ENCODE measurements at regions not wholly inside any gene's neighbourhood (a gene's known extent, or its start where the extent isn't known, plus 50 kb on each side); places are given as distances from the start of the nearest gene placed in this dataset.
"Not testable (repeated sequence)": the region's sequence is repeated elsewhere in the genome, so short reads cannot be mapped to it uniquely, and the experiment has no call there.

DNA sequence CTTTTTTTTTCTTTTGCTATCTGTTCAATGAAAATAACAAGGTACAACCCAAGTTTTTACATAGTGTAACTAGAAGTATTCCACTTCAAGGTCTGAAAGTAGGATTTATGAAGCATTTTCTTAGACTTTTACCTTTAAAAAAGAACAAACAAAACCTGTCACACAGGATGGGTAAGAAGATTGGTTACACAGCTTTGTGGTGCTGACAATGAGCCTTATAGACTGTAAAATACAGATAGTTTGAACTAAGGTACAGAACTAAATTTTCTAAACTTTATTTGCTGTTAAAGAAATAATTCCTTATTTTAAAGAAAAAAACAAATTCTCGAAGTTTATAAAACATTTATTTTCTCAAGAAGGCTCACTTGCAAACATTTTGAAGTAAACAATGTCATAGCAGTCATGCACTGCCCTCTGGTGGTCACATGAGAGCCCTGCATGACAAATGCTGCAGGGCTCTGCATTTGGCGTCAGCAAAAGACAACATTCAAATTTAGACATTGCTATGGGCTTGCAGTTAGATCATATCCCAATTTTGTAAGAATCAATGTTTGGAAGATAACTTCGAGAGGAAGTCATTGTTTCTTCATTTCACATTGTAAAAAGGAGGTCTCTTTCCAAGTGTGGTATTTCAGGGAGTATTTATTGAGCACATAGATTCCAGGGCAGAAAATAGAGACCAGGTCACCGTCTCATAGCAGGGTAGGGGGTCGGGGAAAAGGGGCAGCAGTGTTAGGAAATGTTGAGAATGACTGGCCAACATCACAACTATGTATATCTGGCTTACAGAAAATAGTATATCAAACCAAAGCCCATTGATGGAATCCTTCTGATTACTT lies 115.3 kb upstream of the FMN2 start:
- TF ChIP-seq CTCF (IDR thresholded peaks at IDR 0.05; ENCODE audit: low read depth, low read length): peak; percentile 99
- peak; percentile 23 for DNase-seq (ENCODE audit: extremely low read depth, low read depth)

DNA sequence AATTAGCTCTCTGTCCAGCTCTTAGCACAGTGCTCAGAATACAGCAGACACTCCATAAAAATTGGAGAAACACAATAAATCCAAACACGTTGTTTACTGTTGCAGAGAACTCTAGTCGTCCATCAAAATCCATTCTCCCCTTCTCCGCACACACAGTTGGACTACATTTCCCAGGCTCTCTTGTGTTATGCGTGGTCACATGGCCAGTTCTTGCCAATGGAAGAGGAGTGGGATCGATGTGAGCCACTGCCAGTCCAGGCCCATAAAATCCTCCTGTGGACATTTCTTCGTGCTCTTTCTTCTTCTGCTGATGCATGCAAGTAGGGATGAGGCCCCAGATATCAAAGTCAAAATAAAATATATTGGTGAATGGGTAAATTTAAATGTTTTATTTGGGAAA lies 114.3 kb upstream of the FMN2 start:
- TF ChIP-seq CTCF (IDR thresholded peaks at IDR 0.05; ENCODE audit: low read depth, low read length): no peak
- DNase-seq (ENCODE audit: extremely low read depth, low read depth): no peak

DNA sequence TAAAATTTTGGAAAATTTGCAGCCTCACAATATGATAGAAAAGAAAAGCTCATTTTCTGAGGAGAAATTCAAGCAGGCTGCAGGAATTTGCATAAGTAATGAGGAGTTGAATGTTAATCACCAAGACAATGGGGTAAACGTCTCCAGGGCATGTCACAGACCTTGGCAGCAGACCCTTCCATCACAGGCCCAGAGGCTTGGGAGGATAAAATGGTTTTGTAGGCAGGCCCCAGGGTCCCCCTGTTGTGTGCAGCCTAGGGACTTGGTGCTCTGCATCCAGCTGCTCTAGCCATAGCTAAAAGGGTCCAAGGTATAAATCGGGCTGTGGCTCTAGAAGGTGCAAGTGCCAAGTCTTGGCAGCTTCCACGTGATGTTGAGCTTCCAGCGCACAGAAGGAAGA lies 112.2 kb upstream of the FMN2 start:
- TF ChIP-seq CTCF (IDR thresholded peaks at IDR 0.05; ENCODE audit: low read depth, low read length): no peak
- DNase-seq (ENCODE audit: extremely low read depth, low read depth): no peak

- no peak for DNase-seq (ENCODE audit: extremely low read depth, low read depth)
- TF ChIP-seq CTCF (IDR thresholded peaks at IDR 0.05; ENCODE audit: low read depth, low read length): no peak
Measured at GRCh38 chr1:239982762-239983161, 108.9 kb upstream of the FMN2 start.

GRCh38 chr1:239985044-239985443 lies 106.6 kb upstream of the FMN2 start:
- TF ChIP-seq CTCF (IDR thresholded peaks at IDR 0.05; ENCODE audit: low read depth, low read length): no peak
- DNase-seq (ENCODE audit: extremely low read depth, low read depth): no peak

GRCh38 chr1:239987103-239987745 lies 104.5 kb upstream of the FMN2 start:
- DNase-seq (ENCODE audit: extremely low read depth, low read depth): peak; percentile 25
- peak; percentile 75 for TF ChIP-seq CTCF (IDR thresholded peaks at IDR 0.05; ENCODE audit: low read depth, low read length)

- no peak for DNase-seq (ENCODE audit: extremely low read depth, low read depth)
- TF ChIP-seq CTCF (IDR thresholded peaks at IDR 0.05; ENCODE audit: low read depth, low read length): no peak
Measured at GRCh38 chr1:239989990-239990389, 101.7 kb upstream of the FMN2 start.

GRCh38 chr1:239992566-239992965 lies 99.1 kb upstream of the FMN2 start:
- not testable (repeated sequence) for DNase-seq (ENCODE audit: extremely low read depth, low read depth)

Data from AG09319 (cell line).